RPMI8226 (cell line): ENCODE measurements at regions not wholly inside any gene's neighbourhood (a gene's known extent, or its start where the extent isn't known, plus 50 kb on each side); places are given as distances from the start of the nearest gene placed in this dataset.

Experiments used
- DNase-seq: peaks from one replicate; pipeline ENCODE4 v3.0.0-alpha.2; 2015

GRCh38 chr5:174191850-174192655 lies 146.5 kb downstream of the NSG2 start:
- no peak for DNase-seq

- no peak for DNase-seq
Observed at GRCh38 chr5:174192901-174193300, 147.4 kb downstream of the NSG2 start.

- DNase-seq: no peak
Observed at GRCh38 chr5:174195517-174195916, 150.0 kb downstream of the NSG2 start.

- no peak for DNase-seq
Observed at GRCh38 chr5:174197929-174198328, 152.4 kb downstream of the NSG2 start.

GRCh38 chr5:174198541-174198940 lies 153.0 kb downstream of the NSG2 start:
- no peak for DNase-seq

- no peak for DNase-seq
Observed at GRCh38 chr5:174202996-174203395, 157.5 kb downstream of the NSG2 start.

- DNase-seq: peak; percentile 33
Observed at GRCh38 chr5:174204535-174205313, 159.2 kb downstream of the NSG2 start.

- DNase-seq: no peak
Observed at GRCh38 chr5:174205939-174206338, 160.4 kb downstream of the NSG2 start.

- DNase-seq: no peak
Observed at GRCh38 chr5:174210596-174211276, 165.2 kb downstream of the NSG2 start.

- DNase-seq: no peak
Observed at GRCh38 chr5:174211277-174211626, 165.7 kb downstream of the NSG2 start.

GRCh38 chr5:174217527-174217926 lies 172.0 kb downstream of the NSG2 start:
- DNase-seq: peak; percentile 12

GRCh38 chr5:174218162-174218561 lies 172.7 kb downstream of the NSG2 start:
- DNase-seq: peak; percentile 23

- DNase-seq: no peak
Observed at GRCh38 chr5:174220417-174220816, 174.9 kb downstream of the NSG2 start.

GRCh38 chr5:174221436-174221835 lies 175.9 kb downstream of the NSG2 start:
- DNase-seq: no peak

- no peak for DNase-seq
Observed at GRCh38 chr5:174221946-174222345, 176.4 kb downstream of the NSG2 start.

- no peak for DNase-seq
Observed at GRCh38 chr5:174222891-174223290, 177.4 kb downstream of the NSG2 start.

- DNase-seq: no peak
Observed at GRCh38 chr5:174223355-174223754, 177.8 kb downstream of the NSG2 start.

GRCh38 chr5:174229068-174229467 lies 183.6 kb downstream of the NSG2 start:
- DNase-seq: no peak

GRCh38 chr5:174229514-174230370 lies 184.2 kb downstream of the NSG2 start:
- no peak for DNase-seq

GRCh38 chr5:174231956-174232487 lies 186.5 kb downstream of the NSG2 start:
- DNase-seq: no peak

GRCh38 chr5:174234388-174234787 lies 188.9 kb downstream of the NSG2 start:
- DNase-seq: no peak

GRCh38 chr5:174235221-174236011 lies 189.9 kb downstream of the NSG2 start:
- no peak for DNase-seq
